Activated naive CD4-positive, alpha-beta T cell treated with anti-CD3 and anti-CD28 coated beads, Interleukin-2, amount 50 U/mL, for 72 hours (primary cell): ENCODE measurements at regions not wholly inside any gene's neighbourhood (a gene's known extent, or its start where the extent isn't known, plus 50 kb on each side); places are given as distances from the start of the nearest gene placed in this dataset.

Experiments used
- ATAC-seq, 2 donors: fragments of 150-1000 bp; cut with Tn5 transposase; 2 replicates each; pipeline ENCODE4 v1.10.0; 2021; ENCODE audit warnings: mild to moderate bottlenecking in 2 of 2, moderate library complexity in 2 of 2
- DNase-seq, 2 donors: peaks; one replicate each; pipeline ENCODE4 v3.0.0; 2021 to 2022; ENCODE audit warnings: low spot score in 2 of 2
- H3K27ac Mint-ChIP-seq, 2 donors: one replicate each; pipeline ENCODE4 v1.8.0; 2022; ENCODE audit warnings: mild to moderate bottlenecking in 2 of 2, mixed read lengths in 2 of 2
- H3K36me3 Mint-ChIP-seq, 2 donors: one replicate each; pipeline ENCODE4 v1.8.0; 2022; ENCODE audit warnings: mixed read lengths in 2 of 2
- H3K9me3 Mint-ChIP-seq, 2 donors: one replicate each; pipeline ENCODE4 v1.8.0; 2022; ENCODE audit warnings: mixed read lengths in 2 of 2

DNA sequence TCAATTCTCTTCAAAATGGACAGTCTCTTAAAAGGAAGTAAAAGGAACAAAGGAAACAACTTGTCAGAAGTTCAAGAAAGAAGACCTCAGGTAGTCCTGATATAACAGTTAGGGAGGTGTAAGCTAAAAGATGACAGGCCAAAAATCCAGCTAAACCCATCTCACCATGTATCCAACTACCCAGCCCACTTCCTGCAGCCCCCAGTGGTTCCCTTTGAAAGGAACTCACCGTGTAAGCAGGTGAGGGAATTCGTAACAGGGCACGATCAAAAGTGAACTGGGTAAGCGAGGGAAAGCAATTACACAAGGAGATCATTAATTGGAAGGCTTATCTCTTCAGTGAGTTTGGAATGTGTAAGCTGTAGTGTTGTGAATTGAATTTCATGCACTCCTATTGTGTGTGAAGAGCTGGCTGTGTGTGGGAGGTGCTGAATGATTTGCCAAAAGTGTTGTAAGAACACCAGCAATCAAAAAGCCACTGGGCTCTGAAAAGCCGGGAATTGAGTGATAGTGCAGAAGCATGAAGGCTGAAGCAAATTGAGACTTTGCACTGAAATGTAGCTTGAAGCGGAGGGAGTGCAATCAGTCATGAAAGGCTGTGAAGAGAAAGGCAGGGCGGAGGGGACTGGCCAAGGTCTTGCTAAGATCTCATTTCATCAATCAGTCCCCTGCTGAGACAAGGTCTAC is 914.2 kb upstream of the LCORL start:
- Mint-ChIP-seq H3K36me3 (peaks cover 0 to 10% of the 10 kb centered on the region in 2 donors), H3K9me3 (peaks cover 26 to 38% of the 10 kb centered on the region in 2 donors), H3K27ac (no peak overlapping the region)
- DNase-seq (no peak), ATAC-seq (no peak)

- DNase-seq (no peak), ATAC-seq (no peak)
- no peak overlapping the region for H3K27ac Mint-ChIP-seq
- peaks cover 20 to 28% of the 10 kb centered on the region in 2 donors for H3K9me3 Mint-ChIP-seq
- H3K36me3 Mint-ChIP-seq, result peaks cover 0 to 10% of the 10 kb centered on the region in 2 donors
Measured at GRCh38 chr4:18934197-18934596, 912.6 kb upstream of the LCORL start.

GRCh38 chr4:18932730-18933339 is 911.3 kb upstream of the LCORL start:
- DNase-seq (no peak), ATAC-seq (no peak)
- peaks cover 15 to 22% of the 10 kb centered on the region in 2 donors for H3K9me3 Mint-ChIP-seq
- no peak overlapping the region for H3K27ac Mint-ChIP-seq
- H3K36me3 Mint-ChIP-seq, result peaks cover 0 to 6% of the 10 kb centered on the region in 2 donors

GRCh38 chr4:18931643-18932377 is 910.3 kb upstream of the LCORL start:
- DNase-seq, result no peak
- no peak overlapping the region for H3K27ac Mint-ChIP-seq
- peaks cover 0 to 6% of the 10 kb centered on the region in 2 donors for H3K36me3 Mint-ChIP-seq
- H3K9me3 Mint-ChIP-seq, result peaks cover 8 to 12% of the 10 kb centered on the region in 2 donors
- no peak for ATAC-seq

DNA sequence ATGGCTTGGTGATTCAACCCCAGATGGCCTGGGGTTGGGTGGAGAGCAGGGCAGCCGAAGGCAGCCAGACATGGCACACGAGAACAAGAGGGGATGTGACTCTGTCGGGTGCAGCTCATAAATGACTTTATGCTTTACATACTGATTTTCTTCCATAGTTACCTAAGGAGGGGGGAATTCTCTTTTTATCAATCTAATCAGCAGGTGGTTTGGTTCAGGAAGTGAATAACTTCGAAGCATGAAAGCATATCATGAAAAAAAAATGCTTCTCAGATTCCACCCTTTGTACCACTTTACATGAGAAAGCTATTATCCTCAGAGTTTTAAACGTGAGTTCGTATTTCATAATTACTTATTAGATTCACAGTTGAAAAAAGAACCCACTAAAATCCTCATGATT is 908.9 kb upstream of the LCORL start:
- peaks cover 2 to 6% of the 10 kb centered on the region in 2 donors for H3K9me3 Mint-ChIP-seq
- no peak for ATAC-seq
- H3K27ac Mint-ChIP-seq, result no peak overlapping the region
- H3K36me3 Mint-ChIP-seq, result no peaks in the 10 kb centered on the region
- DNase-seq, result no peak

- no peaks in the 10 kb centered on the region for H3K36me3 Mint-ChIP-seq
- DNase-seq (no peak), ATAC-seq (no peak)
- peaks cover 25 to 29% of the 10 kb centered on the region in 2 donors for H3K9me3 Mint-ChIP-seq
- H3K27ac Mint-ChIP-seq, result no peak overlapping the region
Measured at GRCh38 chr4:18923496-18924161, 902.1 kb upstream of the LCORL start.

GRCh38 chr4:18917689-18918088 is 896.1 kb upstream of the LCORL start:
- no peak for DNase-seq
- Mint-ChIP-seq H3K36me3 (peaks cover 0 to 5% of the 10 kb centered on the region in 2 donors), H3K9me3 (peaks cover 27 to 34% of the 10 kb centered on the region in 2 donors), H3K27ac (no peak overlapping the region)
- ATAC-seq, result no peak

GRCh38 chr4:18914182-18914581 is 892.6 kb upstream of the LCORL start:
- ATAC-seq (no peak), DNase-seq (no peak)
- Mint-ChIP-seq H3K27ac (no peak overlapping the region), H3K36me3 (peaks cover 0 to 10% of the 10 kb centered on the region in 2 donors), H3K9me3 (peaks cover 24 to 35% of the 10 kb centered on the region in 2 donors)

DNA sequence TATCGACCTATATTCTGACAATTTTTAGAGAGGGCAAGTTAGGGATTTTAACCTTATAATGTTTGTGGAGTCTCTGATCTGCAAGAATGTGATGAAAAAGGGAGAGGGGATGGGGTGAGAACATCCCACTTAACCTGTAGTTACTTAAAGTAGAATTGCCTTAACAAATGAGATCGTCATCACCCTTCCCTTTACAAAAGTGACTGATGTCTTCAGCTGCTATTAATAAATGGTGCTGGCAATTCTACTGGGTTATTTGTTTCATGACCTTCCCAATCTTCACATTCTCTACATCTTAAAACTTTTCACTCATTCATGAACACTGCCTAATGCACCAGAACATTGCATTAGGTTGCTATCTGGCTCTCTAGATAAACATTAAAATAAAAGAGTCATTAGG is 873.4 kb upstream of the LCORL start:
- Mint-ChIP-seq H3K27ac (no peak overlapping the region), H3K36me3 (peaks cover 0 to 5% of the 10 kb centered on the region in 2 donors), H3K9me3 (peaks cover 13 to 20% of the 10 kb centered on the region in 2 donors)
- DNase-seq (no peak), ATAC-seq (no peak)

GRCh38 chr4:18882468-18882867 is 860.9 kb upstream of the LCORL start:
- DNase-seq (no peak), ATAC-seq (no peak)
- no peak overlapping the region for H3K27ac Mint-ChIP-seq
- H3K36me3 Mint-ChIP-seq, result no peaks in the 10 kb centered on the region
- H3K9me3 Mint-ChIP-seq, result peaks cover 13% of the 10 kb centered on the region in 2 donors

DNA sequence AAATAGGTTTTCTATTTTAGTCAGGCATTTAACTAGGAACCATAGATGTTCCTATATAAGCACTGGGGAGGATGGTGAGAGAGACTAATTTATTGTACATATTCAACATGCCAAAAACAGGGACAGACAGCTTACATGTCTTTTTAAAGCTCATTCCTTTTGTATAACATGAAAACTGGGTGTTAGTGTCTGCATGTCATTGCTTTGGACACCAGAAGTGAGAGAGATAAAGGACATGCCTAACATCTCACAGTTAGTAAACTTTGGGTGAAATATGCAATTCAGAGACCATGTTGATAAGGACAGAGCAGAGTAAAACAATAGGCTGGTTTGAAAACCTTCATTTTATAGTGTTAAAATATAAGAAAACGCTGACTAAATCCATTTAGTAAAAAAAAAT is 860.0 kb upstream of the LCORL start:
- Mint-ChIP-seq H3K27ac (no peak overlapping the region), H3K36me3 (no peaks in the 10 kb centered on the region), H3K9me3 (peaks cover 13 to 16% of the 10 kb centered on the region in 2 donors)
- ATAC-seq (no peak), DNase-seq (no peak)

GRCh38 chr4:18880871-18881270 is 859.3 kb upstream of the LCORL start:
- ATAC-seq, result no peak

DNA sequence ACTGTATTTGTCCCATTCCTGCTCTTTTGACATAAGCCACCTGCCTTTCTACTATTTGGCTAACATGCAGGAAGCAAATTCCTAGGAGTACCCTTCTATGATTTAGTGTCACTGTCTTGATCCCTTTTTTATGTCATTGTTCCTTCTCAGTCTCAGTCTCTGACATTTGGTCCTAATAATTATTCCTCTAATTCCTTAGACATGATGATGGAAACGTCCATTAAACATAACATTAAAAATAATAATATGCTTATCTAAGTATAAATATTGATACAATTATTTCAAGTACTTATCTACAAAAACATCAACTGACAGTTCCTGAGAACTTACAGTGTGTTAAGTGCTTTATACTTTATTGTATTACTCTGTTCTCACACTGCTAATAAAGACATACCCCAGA is 857.0 kb upstream of the LCORL start:
- Mint-ChIP-seq H3K36me3 (peaks cover 0 to 10% of the 10 kb centered on the region in 2 donors), H3K27ac (no peak overlapping the region), H3K9me3 (peaks cover 18 to 26% of the 10 kb centered on the region in 2 donors)
- no peak for DNase-seq
- no peak for ATAC-seq

More at GRCh38 chr4:18880871-18881270, 859.3 kb upstream of the LCORL start:
- Mint-ChIP-seq H3K36me3 (no peaks in the 10 kb centered on the region), H3K9me3 (peaks cover 13 to 15% of the 10 kb centered on the region in 2 donors), H3K27ac (no peak overlapping the region)
- no peak for DNase-seq

DNA sequence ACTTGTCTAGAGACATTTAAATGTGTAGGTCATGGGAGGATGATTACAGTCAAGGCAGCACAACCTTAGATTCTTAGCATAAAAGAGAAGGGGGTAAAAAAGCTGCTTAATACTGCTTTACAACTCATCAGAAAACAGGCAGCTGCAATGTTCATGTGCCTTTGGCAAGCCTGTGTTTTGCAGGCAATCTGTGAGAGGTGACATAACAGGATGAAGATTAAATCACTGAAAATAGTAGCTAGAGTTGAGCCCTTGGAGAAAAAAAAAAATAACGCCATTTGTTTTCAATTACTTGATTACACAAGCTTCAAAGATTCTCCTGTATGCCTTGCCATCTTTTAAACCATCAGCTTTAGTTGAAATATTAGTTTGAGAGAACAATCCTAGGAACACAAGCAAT is 847.6 kb upstream of the LCORL start:
- Mint-ChIP-seq H3K36me3 (no peaks in the 10 kb centered on the region), H3K27ac (no peak overlapping the region), H3K9me3 (peaks cover 8 to 13% of the 10 kb centered on the region in 2 donors)
- DNase-seq (no peak), ATAC-seq (no peak)

GRCh38 chr4:18860836-18861530 is 839.4 kb upstream of the LCORL start:
- H3K27ac Mint-ChIP-seq, result no peak overlapping the region
- no peak for ATAC-seq
- DNase-seq, result no peak
- peaks cover 13 to 18% of the 10 kb centered on the region in 2 donors for H3K9me3 Mint-ChIP-seq
- no peaks in the 10 kb centered on the region for H3K36me3 Mint-ChIP-seq

- DNase-seq (no peak), ATAC-seq (no peak)
- Mint-ChIP-seq H3K27ac (no peak overlapping the region), H3K36me3 (no peaks in the 10 kb centered on the region), H3K9me3 (peaks cover 22 to 23% of the 10 kb centered on the region in 2 donors)
Measured at GRCh38 chr4:18859468-18859867, 837.9 kb upstream of the LCORL start.
